ENCODE measurements at regions not wholly inside any gene's neighbourhood (a gene's known extent, or its start where the extent isn't known, plus 50 kb on each side); places are given as distances from the start of the nearest gene placed in this dataset.
A peak's percentile ranks its signal among the peaks of the same experiment; 100 is the strongest.

GRCh38 chr17:6297119-6297518, 137.8 kb downstream of the AIPL1 start:
- TF ChIP-seq CTCF (IDR thresholded peaks at IDR 0.05), result no peak
- Mint-ChIP-seq H3K27me3 (ENCODE audit: low read depth, poor library complexity) (peaks cover 29% of the 10 kb centered on the region), H3K4me1 (no peaks in the 10 kb centered on the region), H3K27ac (no peak overlapping the region), H3K36me3 (ENCODE audit: low read depth) (no peaks in the 10 kb centered on the region), H3K4me3 (no peak overlapping the region), H3K9me3 (no peaks in the 10 kb centered on the region)
- no peak for DNase-seq

DNA sequence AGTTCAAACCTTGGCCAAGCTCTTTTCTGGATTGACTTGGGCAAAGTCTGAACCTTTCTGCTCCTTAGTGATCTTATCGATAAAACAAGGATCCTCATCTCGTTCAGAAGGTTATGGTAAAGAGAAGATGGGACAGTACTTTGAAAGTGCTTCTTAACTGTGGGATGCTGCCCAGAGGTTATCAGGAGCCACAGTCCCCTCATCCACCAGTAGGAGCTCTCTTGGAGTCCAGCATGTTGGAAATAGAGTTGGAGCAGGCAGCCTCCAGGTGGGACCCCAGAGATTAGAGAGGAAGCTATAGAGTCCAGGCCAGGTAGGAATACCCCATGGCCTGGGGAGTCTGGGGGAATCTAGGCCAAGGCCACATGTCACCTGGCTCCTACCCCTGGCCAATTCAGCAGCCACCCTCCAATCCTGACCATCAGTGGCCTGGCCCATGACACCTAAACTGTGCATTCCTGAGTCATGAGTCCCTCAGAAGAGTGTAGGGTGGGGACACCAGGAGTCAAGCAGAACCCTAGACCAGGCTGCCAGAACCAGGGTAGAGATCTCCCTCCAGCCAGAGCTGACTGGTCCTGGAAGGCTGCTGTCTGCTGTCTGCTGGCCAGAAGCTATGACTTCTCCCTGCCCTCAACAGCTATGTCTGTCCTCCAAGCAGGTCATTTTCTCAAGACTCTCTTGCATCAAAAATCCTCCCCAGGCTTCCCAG, 144.3 kb downstream of the AIPL1 start:
- Mint-ChIP-seq H3K4me3 (no peak overlapping the region), H3K36me3 (ENCODE audit: low read depth) (no peaks in the 10 kb centered on the region), H3K27me3 (ENCODE audit: low read depth, poor library complexity) (peaks cover 20% of the 10 kb centered on the region), H3K27ac (no peak overlapping the region), H3K9me3 (no peaks in the 10 kb centered on the region), H3K4me1 (peaks cover 4% of the 10 kb centered on the region)
- no peak for TF ChIP-seq CTCF (IDR thresholded peaks at IDR 0.05)
- DNase-seq, result no peak

DNA sequence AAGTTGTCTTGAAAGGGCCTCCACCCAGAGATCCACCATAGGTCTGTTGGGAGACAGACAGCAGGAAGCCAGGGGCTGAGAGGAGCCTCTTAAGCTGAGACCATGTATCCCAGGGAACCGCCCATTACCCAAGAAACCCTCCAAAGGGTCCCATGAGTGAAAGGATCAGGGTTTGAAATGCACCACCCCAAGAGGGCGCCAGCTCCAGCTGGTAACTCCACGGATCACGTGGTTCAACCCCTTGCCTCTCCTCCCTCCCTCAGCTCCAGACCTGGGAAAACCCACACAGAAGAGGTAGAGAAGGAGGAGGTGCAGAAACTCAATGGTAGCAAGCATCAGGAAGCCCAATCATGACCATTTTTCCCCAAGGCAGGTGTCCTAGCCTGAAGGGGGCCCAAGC, 148.7 kb downstream of the AIPL1 start:
- H3K4me3 Mint-ChIP-seq, result no peak overlapping the region
- no peak for TF ChIP-seq CTCF (IDR thresholded peaks at IDR 0.05)
- peaks cover 22% of the 10 kb centered on the region for H3K27me3 Mint-ChIP-seq (ENCODE audit: low read depth, poor library complexity)
- no peaks in the 10 kb centered on the region for H3K36me3 Mint-ChIP-seq (ENCODE audit: low read depth)
- H3K9me3 Mint-ChIP-seq, result peaks cover 7% of the 10 kb centered on the region
- no peak overlapping the region for H3K27ac Mint-ChIP-seq
- peaks cover 12% of the 10 kb centered on the region for H3K4me1 Mint-ChIP-seq
- no peak for DNase-seq

DNA sequence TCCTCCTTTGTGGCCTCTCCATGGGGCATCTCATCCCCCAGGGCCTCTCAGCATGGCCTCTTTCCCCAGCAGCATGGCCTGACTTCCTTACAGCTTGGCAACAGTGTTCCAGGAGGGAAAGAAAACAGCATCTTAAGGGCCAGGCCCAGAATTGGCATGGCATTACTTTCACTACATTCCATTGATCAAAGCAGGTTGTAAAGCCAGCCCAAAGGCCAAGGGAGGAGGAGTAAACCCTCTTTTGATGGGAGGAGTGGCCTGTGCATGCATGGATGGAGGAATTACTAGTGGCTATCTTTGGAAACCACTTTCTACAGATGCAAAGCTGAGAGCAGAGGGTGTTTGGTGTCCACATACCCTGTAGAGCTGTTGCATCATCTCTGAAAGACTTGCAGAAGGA, 149.4 kb downstream of the AIPL1 start:
- peaks cover 12% of the 10 kb centered on the region for H3K4me1 Mint-ChIP-seq

GRCh38 chr17:6279659-6280058, 155.3 kb downstream of the AIPL1 start:
- peaks cover 7% of the 10 kb centered on the region for H3K9me3 Mint-ChIP-seq

More for the DNA sequence above, 149.4 kb downstream of the AIPL1 start:
- DNase-seq, result no peak
- no peak for TF ChIP-seq CTCF (IDR thresholded peaks at IDR 0.05)
- H3K9me3 Mint-ChIP-seq, result peaks cover 7% of the 10 kb centered on the region
- no peak overlapping the region for H3K27ac Mint-ChIP-seq
- H3K27me3 Mint-ChIP-seq (ENCODE audit: low read depth, poor library complexity), result peaks cover 24% of the 10 kb centered on the region
- H3K36me3 Mint-ChIP-seq (ENCODE audit: low read depth), result no peaks in the 10 kb centered on the region
- no peak overlapping the region for H3K4me3 Mint-ChIP-seq

More at GRCh38 chr17:6279659-6280058, 155.3 kb downstream of the AIPL1 start:
- H3K4me1 Mint-ChIP-seq, result no peaks in the 10 kb centered on the region
- H3K27ac Mint-ChIP-seq, result no peak overlapping the region
- DNase-seq, result peak; percentile 9
- no peaks in the 10 kb centered on the region for H3K36me3 Mint-ChIP-seq (ENCODE audit: low read depth)
- peaks cover 33% of the 10 kb centered on the region for H3K27me3 Mint-ChIP-seq (ENCODE audit: low read depth, poor library complexity)
- H3K4me3 Mint-ChIP-seq, result no peak overlapping the region
- no peak for TF ChIP-seq CTCF (IDR thresholded peaks at IDR 0.05)

Data from nephron progenitor cell (in vitro differentiated cells).